ENCODE measurements at regions not wholly inside any gene's neighbourhood (a gene's known extent, or its start where the extent isn't known, plus 50 kb on each side); places are given as distances from the start of the nearest gene placed in this dataset.

GRCh38 chr11:42179216-42179615, 719.8 kb upstream of the LRRC4C start:
- no peak for DNase-seq (ENCODE audit: low spot score)

GRCh38 chr11:42195289-42196013, 736.0 kb upstream of the LRRC4C start:
- DNase-seq (ENCODE audit: low spot score) = no peak

GRCh38 chr11:42200311-42200710, 740.9 kb upstream of the LRRC4C start:
- DNase-seq (ENCODE audit: low spot score) = no peak

GRCh38 chr11:42201603-42202148, 742.2 kb upstream of the LRRC4C start:
- no peak for DNase-seq (ENCODE audit: low spot score)

GRCh38 chr11:42205518-42205917, 746.1 kb upstream of the LRRC4C start:
- no peak for DNase-seq (ENCODE audit: low spot score)

- DNase-seq (ENCODE audit: low spot score) = no peak
Observed at GRCh38 chr11:42225664-42226063, 766.2 kb upstream of the LRRC4C start.

- DNase-seq (ENCODE audit: low spot score) = no peak
Observed at GRCh38 chr11:42232673-42233072, 773.2 kb upstream of the LRRC4C start.

- no peak for DNase-seq (ENCODE audit: low spot score)
Observed at GRCh38 chr11:42234451-42234951, 775.0 kb upstream of the LRRC4C start.

GRCh38 chr11:42237701-42238235, 778.3 kb upstream of the LRRC4C start:
- no peak for DNase-seq (ENCODE audit: low spot score)

- DNase-seq (ENCODE audit: low spot score) = no peak
Observed at GRCh38 chr11:42239188-42239587, 779.7 kb upstream of the LRRC4C start.

- DNase-seq (ENCODE audit: low spot score) = no peak
Observed at GRCh38 chr11:42243385-42243784, 783.9 kb upstream of the LRRC4C start.

GRCh38 chr11:42244376-42244775, 784.9 kb upstream of the LRRC4C start:
- no peak for DNase-seq (ENCODE audit: low spot score)

GRCh38 chr11:42249401-42249800, 789.9 kb upstream of the LRRC4C start:
- DNase-seq (ENCODE audit: low spot score) = no peak

- DNase-seq (ENCODE audit: low spot score) = no peak
Observed at GRCh38 chr11:42249956-42250355, 790.5 kb upstream of the LRRC4C start.

- no peak for DNase-seq (ENCODE audit: low spot score)
Observed at GRCh38 chr11:42251984-42252383, 792.5 kb upstream of the LRRC4C start.

GRCh38 chr11:42253156-42253555, 793.7 kb upstream of the LRRC4C start:
- DNase-seq (ENCODE audit: low spot score) = no peak

- DNase-seq (ENCODE audit: low spot score) = no peak
Observed at GRCh38 chr11:42255906-42256305, 796.5 kb upstream of the LRRC4C start.

GRCh38 chr11:42257534-42257933, 798.1 kb upstream of the LRRC4C start:
- DNase-seq (ENCODE audit: low spot score) = no peak

GRCh38 chr11:42265072-42265471, 805.6 kb upstream of the LRRC4C start:
- no peak for DNase-seq (ENCODE audit: low spot score)

- no peak for DNase-seq (ENCODE audit: low spot score)
Observed at GRCh38 chr11:42271306-42271705, 811.9 kb upstream of the LRRC4C start.

GRCh38 chr11:42273977-42274376, 814.5 kb upstream of the LRRC4C start:
- DNase-seq (ENCODE audit: low spot score) = no peak

- DNase-seq (ENCODE audit: low spot score) = no peak
Observed at GRCh38 chr11:42296910-42297309, 837.5 kb upstream of the LRRC4C start.

- no peak for DNase-seq (ENCODE audit: low spot score)
Observed at GRCh38 chr11:42299780-42300179, 840.3 kb upstream of the LRRC4C start.

GRCh38 chr11:42301777-42302176, 842.3 kb upstream of the LRRC4C start:
- DNase-seq (ENCODE audit: low spot score) = no peak
